LNCaP clone FGC (cell line): ENCODE measurements at regions not wholly inside any gene's neighbourhood (a gene's known extent, or its start where the extent isn't known, plus 50 kb on each side); places are given as distances from the start of the nearest gene placed in this dataset.

Experiments
- DNase-seq: peaks from one replicate; pipeline ENCODE4 v3.0.0-alpha.2; 2011; ENCODE audit warnings: low read depth
- H3K4me3 ChIP-seq: 2 replicates; pipeline ENCODE4 v1.5.1; 2011; ENCODE audit warnings: mild to moderate bottlenecking, low read depth, low read length, control low read depth
- TF ChIP-seq, protein P1 (sequence below): IDR thresholded peaks from 2 replicates; pipeline ENCODE4 v1.5.1; 2012; ENCODE audit warnings: mild to moderate bottlenecking; ENCODE audit not compliant: control insufficient read depth, insufficient read depth; ENCODE audit errors: extremely low read depth

DNA sequence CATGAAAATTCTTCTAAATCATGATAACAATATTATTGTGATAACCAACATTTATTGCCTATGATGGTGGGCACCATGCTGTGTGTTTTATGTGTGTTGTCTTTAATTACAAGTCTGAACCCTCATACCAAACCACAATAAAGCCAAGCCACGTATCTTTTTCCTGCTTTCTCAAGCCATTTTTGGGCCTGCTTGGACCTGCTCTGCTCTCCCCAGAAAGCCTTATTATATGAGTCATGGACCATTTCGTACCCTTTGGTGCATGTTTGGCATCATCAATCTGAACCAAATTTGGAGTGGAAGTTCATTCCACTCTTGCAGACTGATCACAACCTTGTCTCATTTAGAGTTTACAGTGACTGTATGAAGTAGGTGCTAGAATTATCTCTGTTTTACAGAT, 87.3 kb upstream of the CD53 start:
- no peak for DNase-seq
- TF ChIP-seq, protein P1, sequence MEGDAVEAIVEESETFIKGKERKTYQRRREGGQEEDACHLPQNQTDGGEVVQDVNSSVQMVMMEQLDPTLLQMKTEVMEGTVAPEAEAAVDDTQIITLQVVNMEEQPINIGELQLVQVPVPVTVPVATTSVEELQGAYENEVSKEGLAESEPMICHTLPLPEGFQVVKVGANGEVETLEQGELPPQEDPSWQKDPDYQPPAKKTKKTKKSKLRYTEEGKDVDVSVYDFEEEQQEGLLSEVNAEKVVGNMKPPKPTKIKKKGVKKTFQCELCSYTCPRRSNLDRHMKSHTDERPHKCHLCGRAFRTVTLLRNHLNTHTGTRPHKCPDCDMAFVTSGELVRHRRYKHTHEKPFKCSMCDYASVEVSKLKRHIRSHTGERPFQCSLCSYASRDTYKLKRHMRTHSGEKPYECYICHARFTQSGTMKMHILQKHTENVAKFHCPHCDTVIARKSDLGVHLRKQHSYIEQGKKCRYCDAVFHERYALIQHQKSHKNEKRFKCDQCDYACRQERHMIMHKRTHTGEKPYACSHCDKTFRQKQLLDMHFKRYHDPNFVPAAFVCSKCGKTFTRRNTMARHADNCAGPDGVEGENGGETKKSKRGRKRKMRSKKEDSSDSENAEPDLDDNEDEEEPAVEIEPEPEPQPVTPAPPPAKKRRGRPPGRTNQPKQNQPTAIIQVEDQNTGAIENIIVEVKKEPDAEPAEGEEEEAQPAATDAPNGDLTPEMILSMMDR = no peak
- no peak overlapping the region for H3K4me3 ChIP-seq

DNA sequence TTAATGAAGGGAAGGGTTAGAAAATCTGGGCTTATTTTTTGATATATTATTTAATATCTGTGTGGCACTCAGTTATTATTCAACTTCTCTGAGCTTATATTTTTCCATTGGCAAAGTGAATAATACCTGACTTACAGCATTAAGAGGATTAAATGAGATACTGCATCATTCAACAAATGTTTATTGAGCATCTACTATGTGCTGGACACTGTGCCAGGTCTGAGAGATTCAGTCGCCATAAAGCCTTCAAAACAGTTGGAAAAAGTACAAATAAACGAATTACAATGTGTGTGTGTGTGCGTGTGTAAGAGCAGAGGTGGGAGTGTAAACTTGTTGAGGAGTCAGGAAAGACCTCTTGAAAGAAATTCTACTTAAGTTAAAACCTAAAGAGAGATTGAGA, 87.9 kb upstream of the CD53 start:
- TF ChIP-seq, protein P1 = no peak
- no peak overlapping the region for H3K4me3 ChIP-seq

GRCh38 chr1:110783292-110783918, 89.5 kb upstream of the CD53 start:
- peak; percentile 14 for DNase-seq
- no peak overlapping the region for H3K4me3 ChIP-seq
- TF ChIP-seq, protein P1 = peak; percentile 96

More for the DNA sequence above, 87.9 kb upstream of the CD53 start:
- no peak for DNase-seq

DNA sequence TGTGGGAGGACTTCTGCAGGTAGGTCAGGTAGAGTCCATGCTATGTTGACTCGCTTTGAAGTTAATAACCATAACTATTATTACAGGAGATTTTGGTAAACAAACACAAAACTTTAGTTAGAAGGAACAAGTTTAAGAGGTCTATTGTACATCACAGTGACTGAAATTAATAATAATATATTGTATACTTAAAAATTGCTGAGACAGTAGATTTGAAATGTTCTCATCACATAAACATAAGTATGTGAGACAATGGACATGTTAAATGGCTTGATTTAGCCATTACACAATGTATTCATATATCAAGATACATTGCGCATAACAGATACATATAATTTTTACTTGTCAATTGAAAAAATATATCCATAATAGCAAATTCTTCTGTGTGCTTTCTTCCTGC, 91.4 kb upstream of the CD53 start:
- TF ChIP-seq, protein P1 = no peak
- DNase-seq = no peak
- no peak overlapping the region for H3K4me3 ChIP-seq

DNA sequence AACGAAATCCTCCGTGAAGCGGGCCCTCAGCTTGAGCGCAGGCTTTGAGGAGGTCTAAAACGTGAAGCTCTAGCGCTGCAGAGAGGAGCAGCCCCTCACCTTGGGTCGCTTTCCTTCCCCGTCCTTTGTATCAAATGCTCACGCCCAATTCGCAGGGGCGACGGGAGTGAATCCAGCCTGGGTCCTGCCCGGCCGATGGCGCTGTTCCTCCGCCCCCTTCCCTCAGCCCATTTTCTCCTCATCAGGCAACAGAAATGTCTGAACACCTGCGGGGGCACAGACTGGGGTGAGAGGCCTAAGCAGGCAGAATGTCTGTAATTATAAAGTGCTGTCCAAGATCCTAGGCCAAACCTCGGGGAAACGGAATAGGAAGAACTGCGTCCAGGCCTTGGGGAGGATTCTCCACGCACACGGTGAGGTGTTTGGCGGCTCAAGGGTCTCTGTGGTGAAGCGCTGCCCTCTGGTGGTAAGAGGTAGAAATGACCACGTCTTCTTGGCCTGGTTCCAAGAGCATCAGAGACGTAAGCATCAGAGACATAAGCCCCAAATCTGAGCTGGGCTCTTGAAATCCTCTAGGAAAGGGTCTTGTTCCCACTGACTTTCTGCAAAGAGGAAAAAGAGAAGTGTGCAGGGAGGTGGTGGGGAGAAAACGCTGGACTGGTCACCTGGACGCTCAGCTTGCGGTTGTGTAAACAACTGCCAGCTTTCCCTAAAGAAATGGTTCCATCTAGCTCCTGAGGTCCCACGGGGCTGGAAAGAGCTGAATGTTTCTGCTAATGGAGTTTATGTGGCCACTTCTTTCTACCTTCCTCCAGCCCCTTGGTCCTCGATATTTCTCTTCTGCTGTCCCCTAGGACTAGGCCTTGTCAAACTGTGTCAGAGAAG, 92.1 kb upstream of the CD53 start:
- TF ChIP-seq, protein P1 = peak; percentile 81
- DNase-seq = peak; percentile 52
- H3K4me3 ChIP-seq = no peak overlapping the region

DNA sequence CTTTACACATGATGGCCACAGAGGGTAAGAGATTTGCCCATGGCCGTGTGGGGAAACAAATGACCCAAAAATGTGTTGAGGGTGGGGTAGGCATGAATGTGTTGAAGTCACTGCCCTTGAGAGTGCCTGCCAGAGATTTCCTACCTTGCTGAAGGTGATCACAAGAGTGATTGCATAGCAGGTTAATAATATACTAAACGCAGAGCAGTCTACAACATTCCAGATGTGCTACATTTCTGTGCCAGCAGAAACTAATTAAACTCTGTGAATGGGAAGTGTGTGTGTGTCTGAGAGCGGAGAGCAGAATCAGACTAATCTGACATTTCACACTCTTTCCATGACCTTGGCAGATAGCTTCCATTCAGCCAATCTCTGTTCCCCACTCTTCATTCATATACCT, 93.3 kb upstream of the CD53 start:
- TF ChIP-seq, protein P1 = no peak
- H3K4me3 ChIP-seq = no peak overlapping the region

More for the DNA sequence above, 93.3 kb upstream of the CD53 start:
- no peak for DNase-seq
